GM23338 (cell line): ENCODE measurements at regions not wholly inside any gene's neighbourhood (a gene's known extent, or its start where the extent isn't known, plus 50 kb on each side); places are given as distances from the start of the nearest gene placed in this dataset.

ENCODE experiments used
- ATAC-seq: fragments of 200-7000 bp; cut with Tn5 transposase; 3 replicates; pipeline ENCODE4 v1.9.1; 2020
- DNase-seq: peaks from one replicate; pipeline ENCODE4 v3.0.0-alpha.2; 2015; ENCODE audit warnings: low spot score
- H2AFZ ChIP-seq: fragments of 200-600 bp; sonication (generic); 2 replicates; pipeline ENCODE4 v1.8.0; 2016; ENCODE audit warnings: antibody characterized with exemption, mild to moderate bottlenecking, moderate library complexity
- H3F3A ChIP-seq: fragments of 200-600 bp; sonication (generic); replicated peaks from 2 replicates; pipeline ENCODE4 v1.8.0; 2017; ENCODE audit warnings: antibody characterized with exemption, mixed run types, low read depth
- H3K27ac ChIP-seq: fragments of 200-600 bp; sonication (generic); 2 replicates; pipeline ENCODE4 v1.6.1; 2016; ENCODE audit warnings: low read depth
- H3K27me3 ChIP-seq: fragments of 200-600 bp; sonication (generic); 2 replicates; pipeline ENCODE4 v1.8.0; 2016; ENCODE audit warnings: mild to moderate bottlenecking, mixed run types, moderate library complexity; ENCODE audit not compliant: insufficient read depth
- H3K36me3 ChIP-seq: fragments of 200-600 bp; sonication (generic); 2 replicates; pipeline ENCODE4 v1.8.0; 2016; ENCODE audit warnings: mild to moderate bottlenecking; ENCODE audit not compliant: insufficient read depth
- H3K4me1 ChIP-seq: fragments of 200-600 bp; sonication (generic); 2 replicates; pipeline ENCODE4 v1.8.0; 2016; ENCODE audit warnings: mild to moderate bottlenecking, moderate library complexity; ENCODE audit not compliant: insufficient read depth
- H3K4me2 ChIP-seq: fragments of 200-600 bp; sonication (generic); 2 replicates; pipeline ENCODE4 v1.7.1; 2017; ENCODE audit warnings: mixed run types
- H3K4me3 ChIP-seq: fragments of 200-600 bp; sonication (generic); 2 replicates; pipeline ENCODE4 v1.6.1; 2016; ENCODE audit warnings: mixed run types
- H3K79me2 ChIP-seq: fragments of 200-600 bp; sonication (generic); replicated peaks from 2 replicates; pipeline ENCODE4 v1.8.0; 2017; ENCODE audit warnings: mild to moderate bottlenecking; ENCODE audit not compliant: insufficient read depth
- H3K9me2 ChIP-seq: fragments of 200-600 bp; sonication (generic); 2 replicates; pipeline ENCODE4 v1.8.0; 2017; ENCODE audit not compliant: insufficient read depth
- H4K20me1 ChIP-seq: fragments of 200-600 bp; sonication (generic); replicated peaks from 2 replicates; pipeline ENCODE4 v1.8.0; 2017; ENCODE audit warnings: mild to moderate bottlenecking; ENCODE audit not compliant: insufficient read depth
- H3K27ac Mint-ChIP-seq: 2 replicates; pipeline ENCODE4 v1.8.0; 2020; ENCODE audit warnings: inconsistent platforms, mild to moderate bottlenecking, moderate library complexity, mixed read lengths
- H3K27me3 Mint-ChIP-seq: 3 replicates; pipeline ENCODE4 v1.8.0; 2022; ENCODE audit warnings: low read depth, mild to moderate bottlenecking, moderate library complexity, mixed read lengths, inconsistent platforms; ENCODE audit not compliant: insufficient read depth, poor library complexity
- H3K36me3 Mint-ChIP-seq: 3 replicates; pipeline ENCODE4 v1.8.0; 2021; ENCODE audit warnings: low read depth, mild to moderate bottlenecking, inconsistent platforms, moderate library complexity, mixed read lengths
- H3K4me1 Mint-ChIP-seq: 3 replicates; pipeline ENCODE4 v1.8.0; 2020; ENCODE audit warnings: mild to moderate bottlenecking, inconsistent platforms, mixed read lengths
- H3K4me3 Mint-ChIP-seq: 3 replicates; pipeline ENCODE4 v1.8.0; 2021; ENCODE audit warnings: moderate library complexity, mild to moderate bottlenecking, inconsistent platforms, mixed read lengths
- H3K9me3 Mint-ChIP-seq: 3 replicates; pipeline ENCODE4 v1.8.0; 2020; ENCODE audit warnings: moderate library complexity, mild to moderate bottlenecking, inconsistent platforms, mixed read lengths
- CREB1 ChIP-seq: fragments of 250-450 bp; sonication (Bioruptor Pico); IDR thresholded peaks from 2 replicates; pipeline ENCODE4 v1.5.0; 2020; ENCODE audit warnings: low read depth, mild to moderate bottlenecking, moderate library complexity
- ETS1 ChIP-seq: IDR thresholded peaks from 2 replicates; pipeline ENCODE4 v1.6.1; 2016; ENCODE audit warnings: antibody characterized with exemption
- JUNB ChIP-seq: IDR thresholded peaks from one replicate; pipeline ENCODE4 v1.6.1; 2016; ENCODE audit warnings: antibody characterized with exemption; ENCODE audit not compliant: unreplicated experiment
- POLR2AphosphoS5 ChIP-seq: IDR thresholded peaks from 2 replicates; pipeline ENCODE4 v1.6.1; 2016; ENCODE audit warnings: antibody characterized with exemption, low read depth
- STAT1 ChIP-seq: IDR thresholded peaks from one replicate; pipeline ENCODE4 v1.6.1; 2016; ENCODE audit warnings: antibody characterized with exemption; ENCODE audit not compliant: unreplicated experiment
- ZNF331 ChIP-seq: fragments of 250-450 bp; sonication (Bioruptor Pico); IDR thresholded peaks from 2 replicates; pipeline ENCODE4 v1.5.0; 2020; ENCODE audit warnings: low read depth, mild to moderate bottlenecking, moderate library complexity
- TF ChIP-seq, protein P1 (sequence below): fragments of 250-450 bp; sonication (Bioruptor Pico); IDR thresholded peaks from 2 replicates; pipeline ENCODE4 v1.5.0; 2020; ENCODE audit warnings: mild to moderate bottlenecking, moderate library complexity

GRCh38 chr13:67844574-67844973, 614.4 kb upstream of the PCDH9 start:
- Histone ChIP-seq H3K27ac (no peak overlapping the region), H3K4me2 (no peak overlapping the region), H3K4me1 (no peaks in the 10 kb centered on the region), H3K9me2 (peaks cover 2% of the 10 kb centered on the region; the same call in 1 of the 2 replicates), H3K27me3 (no peaks in the 10 kb centered on the region), H3K4me3 (no peak overlapping the region), H3K36me3 (no peaks in the 10 kb centered on the region), H3F3A (no peaks in the 10 kb centered on the region), H2AFZ (peak overlapping the region; percentile 4; the same call in 1 of the 2 replicates), H3K79me2 (no peaks in the 10 kb centered on the region), H4K20me1 (no peaks in the 10 kb centered on the region)
- Mint-ChIP-seq H3K9me3 (peaks cover 7% of the 10 kb centered on the region; the same call in 2 of the 3 replicates), H3K36me3 (no peaks in the 10 kb centered on the region; the same call in 2 of the 3 replicates), H3K27ac (no peak overlapping the region), H3K27me3 (no peaks in the 10 kb centered on the region), H3K4me3 (no peak overlapping the region), H3K4me1 (no peaks in the 10 kb centered on the region; the same call in 2 of the 3 replicates)
- ATAC-seq = no peak
- no peak for DNase-seq
- TF ChIP-seq, protein P1, sequence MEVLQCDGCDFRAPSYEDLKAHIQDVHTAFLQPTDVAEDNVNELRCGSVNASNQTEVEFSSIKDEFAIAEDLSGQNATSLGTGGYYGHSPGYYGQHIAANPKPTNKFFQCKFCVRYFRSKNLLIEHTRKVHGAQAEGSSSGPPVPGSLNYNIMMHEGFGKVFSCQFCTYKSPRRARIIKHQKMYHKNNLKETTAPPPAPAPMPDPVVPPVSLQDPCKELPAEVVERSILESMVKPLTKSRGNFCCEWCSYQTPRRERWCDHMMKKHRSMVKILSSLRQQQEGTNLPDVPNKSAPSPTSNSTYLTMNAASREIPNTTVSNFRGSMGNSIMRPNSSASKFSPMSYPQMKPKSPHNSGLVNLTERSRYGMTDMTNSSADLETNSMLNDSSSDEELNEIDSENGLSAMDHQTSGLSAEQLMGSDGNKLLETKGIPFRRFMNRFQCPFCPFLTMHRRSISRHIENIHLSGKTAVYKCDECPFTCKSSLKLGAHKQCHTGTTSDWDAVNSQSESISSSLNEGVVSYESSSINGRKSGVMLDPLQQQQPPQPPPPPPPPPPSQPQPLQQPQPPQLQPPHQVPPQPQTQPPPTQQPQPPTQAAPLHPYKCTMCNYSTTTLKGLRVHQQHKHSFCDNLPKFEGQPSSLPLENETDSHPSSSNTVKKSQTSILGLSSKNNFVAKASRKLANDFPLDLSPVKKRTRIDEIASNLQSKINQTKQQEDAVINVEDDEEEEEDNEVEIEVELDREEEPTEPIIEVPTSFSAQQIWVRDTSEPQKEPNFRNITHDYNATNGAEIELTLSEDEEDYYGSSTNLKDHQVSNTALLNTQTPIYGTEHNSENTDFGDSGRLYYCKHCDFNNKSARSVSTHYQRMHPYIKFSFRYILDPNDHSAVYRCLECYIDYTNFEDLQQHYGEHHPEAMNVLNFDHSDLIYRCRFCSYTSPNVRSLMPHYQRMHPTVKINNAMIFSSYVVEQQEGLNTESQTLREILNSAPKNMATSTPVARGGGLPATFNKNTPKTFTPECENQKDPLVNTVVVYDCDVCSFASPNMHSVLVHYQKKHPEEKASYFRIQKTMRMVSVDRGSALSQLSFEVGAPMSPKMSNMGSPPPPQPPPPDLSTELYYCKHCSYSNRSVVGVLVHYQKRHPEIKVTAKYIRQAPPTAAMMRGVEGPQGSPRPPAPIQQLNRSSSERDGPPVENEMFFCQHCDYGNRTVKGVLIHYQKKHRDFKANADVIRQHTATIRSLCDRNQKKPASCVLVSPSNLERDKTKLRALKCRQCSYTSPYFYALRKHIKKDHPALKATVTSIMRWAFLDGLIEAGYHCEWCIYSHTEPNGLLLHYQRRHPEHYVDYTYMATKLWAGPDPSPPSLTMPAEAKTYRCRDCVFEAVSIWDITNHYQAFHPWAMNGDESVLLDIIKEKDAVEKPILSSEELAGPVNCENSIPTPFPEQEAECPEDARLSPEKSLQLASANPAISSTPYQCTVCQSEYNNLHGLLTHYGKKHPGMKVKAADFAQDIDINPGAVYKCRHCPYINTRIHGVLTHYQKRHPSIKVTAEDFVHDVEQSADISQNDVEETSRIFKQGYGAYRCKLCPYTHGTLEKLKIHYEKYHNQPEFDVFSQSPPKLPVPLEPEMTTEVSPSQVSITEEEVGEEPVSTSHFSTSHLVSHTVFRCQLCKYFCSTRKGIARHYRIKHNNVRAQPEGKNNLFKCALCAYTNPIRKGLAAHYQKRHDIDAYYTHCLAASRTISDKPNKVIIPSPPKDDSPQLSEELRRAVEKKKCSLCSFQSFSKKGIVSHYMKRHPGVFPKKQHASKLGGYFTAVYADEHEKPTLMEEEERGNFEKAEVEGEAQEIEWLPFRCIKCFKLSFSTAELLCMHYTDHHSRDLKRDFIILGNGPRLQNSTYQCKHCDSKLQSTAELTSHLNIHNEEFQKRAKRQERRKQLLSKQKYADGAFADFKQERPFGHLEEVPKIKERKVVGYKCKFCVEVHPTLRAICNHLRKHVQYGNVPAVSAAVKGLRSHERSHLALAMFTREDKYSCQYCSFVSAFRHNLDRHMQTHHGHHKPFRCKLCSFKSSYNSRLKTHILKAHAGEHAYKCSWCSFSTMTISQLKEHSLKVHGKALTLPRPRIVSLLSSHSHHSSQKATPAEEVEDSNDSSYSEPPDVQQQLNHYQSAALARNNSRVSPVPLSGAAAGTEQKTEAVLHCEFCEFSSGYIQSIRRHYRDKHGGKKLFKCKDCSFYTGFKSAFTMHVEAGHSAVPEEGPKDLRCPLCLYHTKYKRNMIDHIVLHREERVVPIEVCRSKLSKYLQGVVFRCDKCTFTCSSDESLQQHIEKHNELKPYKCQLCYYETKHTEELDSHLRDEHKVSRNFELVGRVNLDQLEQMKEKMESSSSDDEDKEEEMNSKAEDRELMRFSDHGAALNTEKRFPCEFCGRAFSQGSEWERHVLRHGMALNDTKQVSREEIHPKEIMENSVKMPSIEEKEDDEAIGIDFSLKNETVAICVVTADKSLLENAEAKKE (CRISPR knock-in tag) = no peak
- TF ChIP-seq CREB1 (no peak), ETS1 (no peak), POLR2AphosphoS5 (no peak), STAT1 (no peak), JUNB (no peak), ZNF331 (CRISPR knock-in tag) (no peak)
